Endothelial cell of umbilical vein (primary cell): ENCODE measurements at regions not wholly inside any gene's neighbourhood (a gene's known extent, or its start where the extent isn't known, plus 50 kb on each side); places are given as distances from the start of the nearest gene placed in this dataset.

ENCODE experiments used
- BruUV-seq: library from RNA; stranded (reverse); fragments of 400-500 nt; replicated peaks from 2 replicates; lab custom pipeline; 2021; lab: Mats Ljungman, UMichigan
- CTCF ChIA-PET: fragments of 300-600, 350-600 bp; sonication (Branson Sonifier 250); formaldehyde crosslinking; loops from one replicate; lab custom pipeline; 2021; ENCODE audit warnings: antibody characterized with exemption, inconsistent platforms; lab: Charles Lee
- POLR2A ChIA-PET: fragments of 300-600, 350-600 bp; sonication (Branson Sonifier 250); formaldehyde crosslinking; loops from one replicate; lab custom pipeline; 2021; ENCODE audit warnings: antibody characterized with exemption, inconsistent platforms; lab: Charles Lee
- DNase-seq: peaks from one replicate; pipeline ENCODE4 v3.0.0-alpha.2; 2011; ENCODE audit warnings: low read depth, low spot score
- FAIRE-seq: peaks from 2 replicates; lab custom pipeline; 2011; peaks lifted over from hg19 to GRCh38; lab: Jason Lieb, UNC
- H2AFZ ChIP-seq: 2 replicates; pipeline ENCODE4 v1.6.0; 2012; ENCODE audit warnings: low read depth, low read length, control low read depth, inconsistent platforms
- H3K27ac ChIP-seq: 2 replicates; pipeline ENCODE4 v1.5.1; 2011; ENCODE audit warnings: low read depth, mild to moderate bottlenecking, control low read depth, low read length, moderate library complexity; ENCODE audit not compliant: insufficient read depth
- H3K27me3 ChIP-seq, 2 experiments: 2 replicates each; pipeline versions ENCODE4 v1.6.0 to v1.6.1; 2011; ENCODE audit warnings: low read length in 2 of 2, mixed read lengths in 1 of 2; ENCODE audit not compliant: control insufficient read depth in 2 of 2, insufficient read depth in 2 of 2
- H3K36me3 ChIP-seq, 2 experiments: 2 replicates in 1 of 2; 3 replicates in 1 of 2; pipeline ENCODE4 v1.5.1; 2011; ENCODE audit warnings: low read length in 2 of 2, mild to moderate bottlenecking in 1 of 2, moderate library complexity in 1 of 2; ENCODE audit not compliant: control insufficient read depth in 2 of 2, insufficient read depth in 2 of 2; ENCODE audit errors: extremely low read depth in 1 of 2
- H3K4me1 ChIP-seq: 3 replicates; pipeline ENCODE4 v1.5.1; 2011; ENCODE audit warnings: mild to moderate bottlenecking, low read length; ENCODE audit not compliant: control insufficient read depth, insufficient read depth; ENCODE audit errors: extremely low read depth
- H3K4me2 ChIP-seq: 2 replicates; pipeline ENCODE4 v1.6.1; 2011; ENCODE audit warnings: low read length, control low read depth, mixed read lengths; ENCODE audit not compliant: insufficient read depth
- H3K4me3 ChIP-seq, 3 experiments: fragments of 200-600 bp in 1 of 3; sonication (generic), shearing (Covaris generic) in 1 of 3; replicated peaks in 1 of 3; 2 replicates each; pipeline ENCODE4 v1.5.1; 2011 to 2016; ENCODE audit warnings: control low read depth in 3 of 3, low read length in 3 of 3, mild to moderate bottlenecking in 2 of 3, inconsistent platforms in 1 of 3, low read depth in 1 of 3, moderate library complexity in 1 of 3; ENCODE audit not compliant: insufficient read depth in 1 of 3
- H3K79me2 ChIP-seq: 2 replicates; pipeline ENCODE4 v1.6.0; 2012; ENCODE audit warnings: low read length, inconsistent platforms; ENCODE audit not compliant: control insufficient read depth, insufficient read depth
- H3K9ac ChIP-seq: replicated peaks from 2 replicates; pipeline ENCODE3; 2011; ENCODE audit warnings: low read length, control low read depth; ENCODE audit not compliant: insufficient read depth; ENCODE audit errors: extremely low read depth
- H3K9me1 ChIP-seq: replicated peaks from 3 replicates; pipeline ENCODE4 v1.6.0; 2011; ENCODE audit warnings: mild to moderate bottlenecking, low read length; ENCODE audit not compliant: control insufficient read depth, insufficient read depth; ENCODE audit errors: extremely low read depth
- H3K9me3 ChIP-seq: replicated peaks from 2 replicates; pipeline ENCODE4 v1.5.1; 2012; ENCODE audit warnings: low read length, inconsistent platforms; ENCODE audit not compliant: control insufficient read depth, insufficient read depth
- H4K20me1 ChIP-seq: replicated peaks from 2 replicates; pipeline ENCODE3; 2011; ENCODE audit warnings: mild to moderate bottlenecking, low read length; ENCODE audit not compliant: control insufficient read depth, insufficient read depth; ENCODE audit errors: extremely low read depth
- CTCF ChIP-seq, 2 donors: IDR thresholded peaks; 1 replicate in 1 of 2; 2 replicates in 1 of 2; pipeline ENCODE4 v1.5.1; 2011; ENCODE audit warnings: low read length in 2 of 2, mild to moderate bottlenecking in 2 of 2, moderate library complexity in 2 of 2, control low read depth in 1 of 2, inconsistent platforms in 1 of 2, low read depth in 1 of 2; ENCODE audit not compliant: insufficient read depth in 1 of 2; ENCODE audit errors: extremely low read depth in 1 of 2
- EZH2 ChIP-seq: IDR thresholded peaks from 2 replicates; pipeline ENCODE4 v1.6.1; 2012; ENCODE audit warnings: borderline replicate concordance, low read depth, mild to moderate bottlenecking, moderate library complexity, low read length, inconsistent platforms; ENCODE audit not compliant: severe bottlenecking
- JUN ChIP-seq: IDR thresholded peaks from 2 replicates; pipeline ENCODE4 v1.6.1; 2011; ENCODE audit warnings: borderline replicate concordance, low read depth; ENCODE audit not compliant: insufficient read length, insufficient read depth
- dilution Hi-C: fragments of 300-500 bp; cut with MboI; formaldehyde crosslinking; loops from one replicate; pipeline ENCODE4 v1.15.0; 2019; ENCODE audit warnings: low sequenced_read_pairs; ENCODE audit not compliant: extremely low pct_ligation_motif_present
- intact Hi-C: fragments of 100-400 bp; cut with micrococcal nuclease; formaldehyde crosslinking; loops from one replicate; pipeline ENCODE4 v1.10.0; 2022

DNA sequence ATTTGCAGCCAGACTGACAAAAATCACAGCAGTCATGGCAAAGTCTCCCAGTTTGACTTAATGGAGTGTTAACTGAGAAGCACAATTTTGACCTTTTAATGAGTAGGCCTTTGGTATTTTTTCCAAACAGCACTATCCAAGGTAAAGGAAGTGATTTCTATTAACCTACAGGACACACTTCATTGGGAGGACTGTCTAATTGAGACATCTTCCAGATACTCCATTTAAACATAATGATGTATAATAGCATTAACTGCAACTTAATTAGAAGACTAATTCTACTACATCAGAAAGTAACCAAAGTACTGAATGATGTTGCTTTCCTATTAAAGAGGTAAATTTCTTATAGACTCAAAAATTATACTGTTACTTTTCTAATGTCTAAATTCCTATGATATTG lies 61.1 kb downstream of the TWIST1 start:
- no TSS peak for BruUV-seq
- intact Hi-C loops: no loop called here
- H4K20me1 ChIP-seq: no peaks in the 10 kb centered on the region
- H3K79me2 ChIP-seq: no peaks in the 10 kb centered on the region
- no peak overlapping the region for H3K27ac ChIP-seq
- no peaks in the 10 kb centered on the region for H3K9me1 ChIP-seq
- no peaks in the 10 kb centered on the region for H3K27me3 ChIP-seq
- H3K4me1 ChIP-seq: no peaks in the 10 kb centered on the region
- POLR2A ChIA-PET: no interaction called here
- DNase-seq (no peak), FAIRE-seq (no peak)
- H3K36me3 ChIP-seq: no peaks in the 10 kb centered on the region
- H3K4me3 ChIP-seq: no peak overlapping the region
- CTCF ChIA-PET: no interaction called here
- TF ChIP-seq CTCF (IDR thresholded peaks at IDR 0.05; ENCODE audit: extremely low read depth in 1 of 2, insufficient read depth in 1 of 2, low read depth in 1 of 2, low read length in 2 of 2): no peak
- no peak for TF ChIP-seq EZH2
- TF ChIP-seq JUN: no peak
- H3K9me3 ChIP-seq: no peaks in the 10 kb centered on the region
- H2AFZ ChIP-seq: no peak overlapping the region
- H3K4me2 ChIP-seq: no peak overlapping the region
- H3K9ac ChIP-seq: no peak overlapping the region
- dilution Hi-C loops: no loop called here
